WERI-Rb-1 (cell line): ENCODE measurements at regions not wholly inside any gene's neighbourhood (a gene's known extent, or its start where the extent isn't known, plus 50 kb on each side); places are given as distances from the start of the nearest gene placed in this dataset.

Experiments
- DNase-seq: peaks from one replicate; pipeline ENCODE4 v3.0.0-alpha.2; 2020
- H3K27ac ChIP-seq: fragments of 250-450 bp; sonication (Bioruptor Pico); 2 replicates; pipeline ENCODE4 v1.5.1; 2020; ENCODE audit warnings: mild to moderate bottlenecking, moderate library complexity
- H3K27me3 ChIP-seq: fragments of 250-450 bp; sonication (Bioruptor Pico); 2 replicates; pipeline ENCODE4 v1.5.1; 2021; ENCODE audit warnings: mild to moderate bottlenecking, low read depth, moderate library complexity; ENCODE audit not compliant: insufficient read depth, severe bottlenecking
- H3K36me3 ChIP-seq: fragments of 250-450 bp; sonication (Bioruptor Pico); 2 replicates; pipeline ENCODE4 v1.5.1; 2020; ENCODE audit warnings: mild to moderate bottlenecking, moderate library complexity
- H3K4me3 ChIP-seq: 2 replicates; pipeline ENCODE4 v1.5.1; 2011; ENCODE audit warnings: low read depth, mild to moderate bottlenecking, control low read depth, low read length
- H3K9me3 ChIP-seq: fragments of 250-450 bp; sonication (Bioruptor Pico); 2 replicates; pipeline ENCODE4 v1.5.1; 2021; ENCODE audit warnings: mild to moderate bottlenecking, moderate library complexity; ENCODE audit not compliant: severe bottlenecking
- TF ChIP-seq, protein P1 (sequence below): IDR thresholded peaks from 2 replicates; pipeline ENCODE4 v1.5.1; 2011; ENCODE audit warnings: low read depth, mild to moderate bottlenecking, control low read depth, inconsistent platforms, low read length

DNA sequence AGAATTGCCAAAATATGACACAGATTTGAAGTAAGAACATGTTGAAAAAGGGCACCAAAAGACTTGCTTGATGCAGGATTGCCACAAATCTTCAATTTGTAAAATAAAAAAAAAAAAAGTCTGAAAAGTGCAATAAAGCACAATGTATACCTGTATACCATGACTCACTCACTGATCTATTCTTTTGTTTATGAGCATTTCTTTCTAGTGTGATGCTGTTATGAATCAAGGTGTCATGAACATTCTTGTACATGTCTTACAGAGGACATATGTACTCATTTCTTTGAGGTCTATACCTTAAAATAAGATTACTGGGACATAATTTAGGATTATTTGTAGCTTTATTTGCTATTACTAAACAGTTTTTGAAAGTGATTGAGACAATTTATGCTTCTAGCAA, 464.9 kb upstream of the RBMS3 start:
- Histone ChIP-seq H3K36me3 (no peaks in the 10 kb centered on the region), H3K9me3 (no peaks in the 10 kb centered on the region), H3K27me3 (no peaks in the 10 kb centered on the region), H3K27ac (no peak overlapping the region), H3K4me3 (no peak overlapping the region)
- no peak for DNase-seq
- TF ChIP-seq, protein P1, sequence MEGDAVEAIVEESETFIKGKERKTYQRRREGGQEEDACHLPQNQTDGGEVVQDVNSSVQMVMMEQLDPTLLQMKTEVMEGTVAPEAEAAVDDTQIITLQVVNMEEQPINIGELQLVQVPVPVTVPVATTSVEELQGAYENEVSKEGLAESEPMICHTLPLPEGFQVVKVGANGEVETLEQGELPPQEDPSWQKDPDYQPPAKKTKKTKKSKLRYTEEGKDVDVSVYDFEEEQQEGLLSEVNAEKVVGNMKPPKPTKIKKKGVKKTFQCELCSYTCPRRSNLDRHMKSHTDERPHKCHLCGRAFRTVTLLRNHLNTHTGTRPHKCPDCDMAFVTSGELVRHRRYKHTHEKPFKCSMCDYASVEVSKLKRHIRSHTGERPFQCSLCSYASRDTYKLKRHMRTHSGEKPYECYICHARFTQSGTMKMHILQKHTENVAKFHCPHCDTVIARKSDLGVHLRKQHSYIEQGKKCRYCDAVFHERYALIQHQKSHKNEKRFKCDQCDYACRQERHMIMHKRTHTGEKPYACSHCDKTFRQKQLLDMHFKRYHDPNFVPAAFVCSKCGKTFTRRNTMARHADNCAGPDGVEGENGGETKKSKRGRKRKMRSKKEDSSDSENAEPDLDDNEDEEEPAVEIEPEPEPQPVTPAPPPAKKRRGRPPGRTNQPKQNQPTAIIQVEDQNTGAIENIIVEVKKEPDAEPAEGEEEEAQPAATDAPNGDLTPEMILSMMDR, result no peak

DNA sequence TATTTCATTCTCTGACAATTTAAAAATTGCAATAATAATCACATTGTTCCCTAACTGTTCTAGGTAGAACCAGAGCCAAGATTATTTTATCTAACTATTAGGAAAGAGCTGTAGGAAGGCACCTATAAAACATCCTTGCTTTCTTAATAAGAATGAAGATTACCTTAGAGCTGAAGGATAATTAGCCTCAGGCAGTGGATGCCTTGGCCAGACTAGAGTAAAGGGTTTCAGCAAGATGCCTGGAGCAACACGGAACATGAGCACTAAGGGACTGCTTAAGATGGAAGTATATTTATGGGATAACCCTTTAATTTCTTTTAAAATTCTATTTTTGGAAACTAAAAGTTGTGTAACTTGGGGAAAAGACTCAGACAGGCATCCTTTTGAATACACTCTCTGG, 456.6 kb upstream of the RBMS3 start:
- TF ChIP-seq, protein P1, result no peak
- no peak for DNase-seq
- Histone ChIP-seq H3K27ac (no peak overlapping the region), H3K36me3 (no peaks in the 10 kb centered on the region), H3K9me3 (no peaks in the 10 kb centered on the region), H3K27me3 (no peaks in the 10 kb centered on the region), H3K4me3 (no peak overlapping the region)

DNA sequence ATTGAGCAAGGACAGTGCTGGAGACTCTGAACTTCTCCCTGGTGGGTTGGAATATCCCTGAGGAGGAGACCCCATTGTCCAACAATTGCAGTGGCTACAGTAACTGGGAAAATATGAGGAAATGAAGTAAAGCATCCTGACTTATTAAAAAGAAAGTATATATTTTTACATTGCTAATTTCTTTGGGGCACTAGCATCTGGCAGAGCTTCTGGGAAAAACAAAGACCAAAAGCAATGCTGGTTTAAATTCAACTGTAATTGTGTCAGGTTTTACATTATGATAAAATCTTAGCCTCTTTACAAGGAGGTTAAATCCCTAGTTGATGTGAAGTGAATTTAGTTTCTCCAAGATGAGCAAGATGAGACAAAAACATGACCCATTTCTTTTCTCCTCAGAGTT, 454.0 kb upstream of the RBMS3 start:
- Histone ChIP-seq H3K27me3 (no peaks in the 10 kb centered on the region), H3K9me3 (no peaks in the 10 kb centered on the region), H3K27ac (no peak overlapping the region), H3K36me3 (no peaks in the 10 kb centered on the region), H3K4me3 (no peak overlapping the region)
- TF ChIP-seq, protein P1, result no peak
- DNase-seq, result no peak

DNA sequence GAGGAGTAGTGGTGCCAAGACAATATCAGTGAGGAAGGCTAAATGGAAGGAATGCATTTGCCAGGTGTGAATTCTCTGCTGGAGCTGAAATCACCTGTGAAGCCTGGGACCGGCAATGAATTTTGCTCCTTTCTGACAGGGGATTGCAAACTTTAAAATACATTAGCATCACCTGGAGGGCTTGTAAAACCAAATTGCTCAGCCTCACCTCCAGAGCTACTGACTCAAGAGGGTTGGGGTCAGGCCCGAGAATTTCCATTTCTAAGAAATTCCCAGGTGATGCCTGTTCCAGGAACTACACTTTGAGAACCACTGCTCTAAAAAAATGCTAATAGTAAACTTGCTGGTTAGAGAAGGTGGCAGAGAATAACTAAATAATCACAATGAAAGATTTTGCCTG, 445.6 kb upstream of the RBMS3 start:
- Histone ChIP-seq H3K9me3 (no peaks in the 10 kb centered on the region), H3K36me3 (no peaks in the 10 kb centered on the region), H3K27ac (no peak overlapping the region), H3K27me3 (no peaks in the 10 kb centered on the region), H3K4me3 (no peak overlapping the region)
- DNase-seq, result no peak
- TF ChIP-seq, protein P1, result no peak

DNA sequence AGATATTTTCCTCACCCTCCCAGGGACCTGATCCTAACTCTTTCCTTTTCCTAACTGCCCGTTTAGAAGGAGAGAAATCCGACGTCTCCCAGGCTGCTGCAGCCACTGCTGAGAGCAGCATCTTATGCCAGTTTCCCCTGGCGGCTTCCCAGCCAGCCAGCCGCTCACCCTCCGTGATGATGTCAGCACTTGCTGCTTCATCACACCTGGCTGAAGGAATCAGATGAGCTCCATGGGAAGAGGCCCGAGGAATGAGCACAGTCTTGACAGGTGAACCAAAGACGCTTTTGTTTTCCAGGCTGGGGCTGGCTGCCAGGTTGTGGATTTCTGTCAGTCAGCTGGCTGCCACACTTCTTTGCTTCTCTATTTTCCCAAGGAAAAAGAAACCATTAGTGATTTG, 445.1 kb upstream of the RBMS3 start:
- Histone ChIP-seq H3K4me3 (no peak overlapping the region), H3K27ac (no peak overlapping the region), H3K9me3 (no peaks in the 10 kb centered on the region), H3K36me3 (no peaks in the 10 kb centered on the region), H3K27me3 (no peaks in the 10 kb centered on the region)
- DNase-seq, result no peak
- TF ChIP-seq, protein P1, result no peak

DNA sequence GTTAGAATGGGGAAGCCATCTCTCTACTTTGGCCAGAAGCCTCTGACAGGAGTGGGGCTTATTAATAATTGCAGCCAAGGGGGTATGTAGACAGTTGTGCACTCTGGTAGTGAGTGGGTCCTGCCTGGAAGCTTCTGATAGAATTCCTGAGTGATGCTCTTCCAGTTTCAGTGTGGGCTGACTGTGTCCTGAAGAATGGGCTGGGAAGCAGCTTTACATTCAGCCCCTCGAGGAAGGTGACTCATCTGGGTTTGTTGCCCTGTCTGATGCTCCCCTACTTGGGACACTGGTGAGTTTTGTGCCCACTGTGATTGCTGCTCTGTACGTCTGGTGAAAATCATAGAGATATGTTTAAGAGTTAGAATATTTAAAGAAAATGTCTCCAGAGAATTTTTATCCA, 444.7 kb upstream of the RBMS3 start:
- DNase-seq, result no peak
- Histone ChIP-seq H3K4me3 (no peak overlapping the region), H3K36me3 (no peaks in the 10 kb centered on the region), H3K27ac (no peak overlapping the region), H3K9me3 (no peaks in the 10 kb centered on the region), H3K27me3 (no peaks in the 10 kb centered on the region)
- TF ChIP-seq, protein P1, result no peak
